PC-9 (cell line): ENCODE measurements at regions not wholly inside any gene's neighbourhood (a gene's known extent, or its start where the extent isn't known, plus 50 kb on each side); places are given as distances from the start of the nearest gene placed in this dataset.

ENCODE experiments used
- BruUV-seq: library from RNA; stranded (reverse); fragments of 400-500 nt; replicated peaks from 2 replicates; lab custom pipeline; 2021; lab: Mats Ljungman, UMichigan
- CTCF ChIA-PET: fragments of 300-600 bp; sonication (Branson Sonifier 250); formaldehyde crosslinking; loops from one replicate; lab custom pipeline; 2022; ENCODE audit warnings: antibody characterized with exemption; lab: Charles Lee
- POLR2A ChIA-PET: fragments of 300-600 bp; sonication (Branson Sonifier 250); formaldehyde crosslinking; loops from one replicate; lab custom pipeline; 2022; ENCODE audit warnings: antibody characterized with exemption; ENCODE audit not compliant: unreplicated experiment; lab: Charles Lee
- DNase-seq, 2 experiments: peaks; one replicate each; pipeline versions ENCODE4 v3.0.0 to v3.0.0-alpha.2; 2015 to 2022; ENCODE audit warnings: mixed read lengths in 1 of 2
- H2AFZ ChIP-seq: fragments of 200-600 bp; sonication (generic); 2 replicates; pipeline ENCODE4 v1.8.1; 2017; ENCODE audit warnings: antibody characterized with exemption
- H3F3A ChIP-seq: fragments of 200-600 bp; sonication (generic); 2 replicates; pipeline ENCODE4 v1.8.1; 2017; ENCODE audit warnings: antibody characterized with exemption, mild to moderate bottlenecking, low read depth; ENCODE audit not compliant: insufficient read depth
- H3K27ac ChIP-seq: fragments of 200-600 bp; sonication (generic); 2 replicates; pipeline ENCODE4 v1.6.1; 2016; ENCODE audit warnings: mixed run types
- H3K27me3 ChIP-seq: fragments of 200-600 bp; sonication (generic); 2 replicates; pipeline ENCODE4 v1.6.1; 2016; ENCODE audit warnings: low read depth, mixed run types; ENCODE audit not compliant: insufficient read depth
- H3K36me3 ChIP-seq: fragments of 200-600 bp; sonication (generic); 2 replicates; pipeline ENCODE4 v1.6.1; 2016; ENCODE audit warnings: low read depth, mixed run types
- H3K4me1 ChIP-seq: fragments of 200-600 bp; sonication (generic); replicated peaks from 2 replicates; pipeline ENCODE4 v1.6.1; 2016; ENCODE audit warnings: mixed run types; ENCODE audit not compliant: insufficient read depth
- H3K4me2 ChIP-seq: fragments of 200-600 bp; sonication (generic); 2 replicates; pipeline ENCODE4 v1.6.1; 2017; ENCODE audit warnings: mixed run types
- H3K4me3 ChIP-seq: fragments of 200-600 bp; sonication (generic); 2 replicates; pipeline ENCODE4 v1.6.1; 2016; ENCODE audit warnings: mixed run types
- H3K79me2 ChIP-seq: fragments of 200-600 bp; sonication (generic); 2 replicates; pipeline ENCODE4 v1.6.1; 2017; ENCODE audit warnings: low read depth, mixed run types
- H3K9me2 ChIP-seq: fragments of 200-600 bp; sonication (generic); 2 replicates; pipeline ENCODE4 v1.8.1; 2017; ENCODE audit warnings: mild to moderate bottlenecking; ENCODE audit not compliant: insufficient read depth
- H3K9me3 ChIP-seq: fragments of 200-600 bp; sonication (generic); 2 replicates; pipeline ENCODE4 v1.8.1; 2016; ENCODE audit warnings: low read depth; ENCODE audit not compliant: insufficient read depth
- H4K20me1 ChIP-seq: fragments of 200-600 bp; sonication (generic); 2 replicates; pipeline ENCODE4 v1.8.1; 2017; ENCODE audit not compliant: insufficient read depth
- EZH2 ChIP-seq: fragments of 200-600 bp; sonication (generic); IDR thresholded peaks from 2 replicates; pipeline ENCODE4 v1.8.0; 2017; ENCODE audit warnings: antibody characterized with exemption, low read depth
- intact Hi-C: fragments of 100-400 bp; cut with micrococcal nuclease; formaldehyde crosslinking; loops from one replicate; pipeline ENCODE4 v1.10.0; 2022; ENCODE audit not compliant: unreplicated experiment
- TF ChIP-seq, protein P1 (sequence below): fragments of 200-600 bp; sonication (generic); conservative IDR thresholded peaks from 2 replicates; pipeline ENCODE4 v1.6.1; 2017; ENCODE audit warnings: mixed run types, antibody characterized with exemption, mild to moderate bottlenecking, moderate library complexity

DNA sequence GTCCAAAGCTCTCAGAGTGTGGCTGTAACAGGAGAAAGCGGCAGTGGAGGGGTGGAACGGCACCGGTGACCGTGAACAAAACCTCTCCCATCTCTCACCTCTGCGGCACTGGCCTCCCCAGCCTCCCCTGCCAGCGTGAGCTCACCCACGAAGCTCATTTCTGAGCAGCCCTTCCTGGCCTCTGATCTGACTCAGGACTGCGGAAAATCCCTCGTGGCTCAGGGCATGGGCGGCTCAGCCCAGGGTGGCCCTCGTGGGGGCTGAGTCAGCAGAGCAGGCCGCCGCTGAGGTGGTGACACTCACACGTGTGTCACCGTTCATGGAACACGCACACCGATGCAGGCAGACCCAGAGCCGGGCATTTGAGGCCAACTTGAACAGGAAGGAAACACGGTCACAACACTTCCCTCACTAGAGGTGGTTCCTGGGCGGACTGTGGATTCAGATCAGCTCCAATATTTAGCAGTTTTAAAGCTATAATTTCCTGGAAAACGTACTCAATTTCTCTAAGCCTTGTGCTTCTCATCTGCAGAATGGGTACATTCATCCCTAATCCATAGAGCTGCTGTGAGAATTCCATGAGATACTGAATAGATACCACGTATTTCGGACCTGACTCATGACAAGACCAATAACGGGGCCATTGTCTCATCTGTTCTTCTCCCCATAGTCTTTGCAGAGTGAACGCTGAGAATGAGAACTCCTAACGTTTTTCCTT is 115.0 kb upstream of the TMPRSS2 start:
- Histone ChIP-seq H3K4me3 (no peak overlapping the region), H3K9me2 (no peaks in the 10 kb centered on the region), H2AFZ (no peak overlapping the region), H3K36me3 (no peaks in the 10 kb centered on the region), H3K27me3 (no peaks in the 10 kb centered on the region), H3F3A (no peaks in the 10 kb centered on the region), H3K79me2 (no peaks in the 10 kb centered on the region), H3K9me3 (no peaks in the 10 kb centered on the region), H4K20me1 (no peaks in the 10 kb centered on the region), H3K4me2 (no peak overlapping the region), H3K4me1 (peaks cover 17% of the 10 kb centered on the region), H3K27ac (no peak overlapping the region)
- TF ChIP-seq, protein P1, sequence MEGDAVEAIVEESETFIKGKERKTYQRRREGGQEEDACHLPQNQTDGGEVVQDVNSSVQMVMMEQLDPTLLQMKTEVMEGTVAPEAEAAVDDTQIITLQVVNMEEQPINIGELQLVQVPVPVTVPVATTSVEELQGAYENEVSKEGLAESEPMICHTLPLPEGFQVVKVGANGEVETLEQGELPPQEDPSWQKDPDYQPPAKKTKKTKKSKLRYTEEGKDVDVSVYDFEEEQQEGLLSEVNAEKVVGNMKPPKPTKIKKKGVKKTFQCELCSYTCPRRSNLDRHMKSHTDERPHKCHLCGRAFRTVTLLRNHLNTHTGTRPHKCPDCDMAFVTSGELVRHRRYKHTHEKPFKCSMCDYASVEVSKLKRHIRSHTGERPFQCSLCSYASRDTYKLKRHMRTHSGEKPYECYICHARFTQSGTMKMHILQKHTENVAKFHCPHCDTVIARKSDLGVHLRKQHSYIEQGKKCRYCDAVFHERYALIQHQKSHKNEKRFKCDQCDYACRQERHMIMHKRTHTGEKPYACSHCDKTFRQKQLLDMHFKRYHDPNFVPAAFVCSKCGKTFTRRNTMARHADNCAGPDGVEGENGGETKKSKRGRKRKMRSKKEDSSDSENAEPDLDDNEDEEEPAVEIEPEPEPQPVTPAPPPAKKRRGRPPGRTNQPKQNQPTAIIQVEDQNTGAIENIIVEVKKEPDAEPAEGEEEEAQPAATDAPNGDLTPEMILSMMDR: no peak
- no peak for TF ChIP-seq EZH2
- no peak for DNase-seq
- POLR2A ChIA-PET: no interaction called here
- intact Hi-C loops: no loop called here
- no TSS peak for BruUV-seq
- CTCF ChIA-PET: no interaction called here

DNA sequence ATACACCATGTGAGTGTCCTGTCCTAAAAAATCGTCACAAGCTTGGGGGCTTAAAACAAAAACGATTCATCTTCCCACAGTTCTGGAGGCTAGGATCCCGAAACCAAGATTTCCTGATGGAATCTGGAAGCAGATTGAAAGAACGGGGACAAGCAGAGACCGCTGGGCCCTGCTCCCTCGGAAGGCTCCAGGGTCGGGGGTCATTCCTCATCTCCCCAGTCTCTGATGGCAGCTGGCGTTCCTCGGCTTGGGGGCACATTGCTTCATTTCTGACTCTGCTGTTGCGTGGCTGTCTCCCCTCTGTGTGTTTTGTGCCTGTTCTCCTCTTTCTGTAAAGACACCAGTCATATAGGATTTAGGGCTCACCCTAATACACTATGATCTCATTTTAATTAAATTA is 114.2 kb upstream of the TMPRSS2 start:
- CTCF ChIA-PET: no interaction called here
- Histone ChIP-seq H4K20me1 (no peaks in the 10 kb centered on the region), H3K4me2 (no peak overlapping the region), H2AFZ (no peak overlapping the region), H3K27me3 (no peaks in the 10 kb centered on the region), H3K9me2 (no peaks in the 10 kb centered on the region), H3K27ac (no peak overlapping the region), H3K4me3 (no peak overlapping the region), H3K9me3 (no peaks in the 10 kb centered on the region), H3K79me2 (no peaks in the 10 kb centered on the region), H3K36me3 (no peaks in the 10 kb centered on the region), H3F3A (no peaks in the 10 kb centered on the region), H3K4me1 (peaks cover 18% of the 10 kb centered on the region)
- DNase-seq: no peak
- intact Hi-C loops: no loop called here
- POLR2A ChIA-PET: no interaction called here
- no peak for TF ChIP-seq EZH2
- TF ChIP-seq, protein P1: no peak
- BruUV-seq: no TSS peak

DNA sequence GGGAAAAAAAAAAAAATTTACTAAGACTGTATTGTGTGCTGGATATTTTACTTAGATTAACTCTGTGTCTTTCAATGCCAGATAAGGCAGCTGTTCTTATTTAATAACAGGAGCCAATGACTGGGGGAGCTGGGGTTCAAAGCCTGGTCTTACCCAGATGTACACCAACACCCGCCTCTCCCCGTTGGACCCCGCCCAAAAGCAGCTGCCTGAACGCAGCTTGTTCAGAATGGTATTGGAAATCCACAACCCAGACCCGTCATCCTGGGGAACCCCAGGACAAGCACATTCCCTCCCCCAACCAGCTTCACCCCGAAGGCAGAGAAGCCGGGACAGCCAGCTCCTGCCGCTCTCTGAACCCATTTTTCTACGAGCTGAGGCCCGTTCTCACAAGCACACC is 113.6 kb upstream of the TMPRSS2 start:
- TF ChIP-seq, protein P1: no peak
- no peak for TF ChIP-seq EZH2
- Histone ChIP-seq H3K4me1 (peaks cover 25% of the 10 kb centered on the region), H3K9me3 (no peaks in the 10 kb centered on the region), H3K79me2 (no peaks in the 10 kb centered on the region), H2AFZ (no peak overlapping the region), H3K27me3 (no peaks in the 10 kb centered on the region), H3K36me3 (no peaks in the 10 kb centered on the region), H4K20me1 (no peaks in the 10 kb centered on the region), H3K27ac (peak overlapping the region; percentile 32; the same call in 1 of the 2 replicates), H3F3A (no peaks in the 10 kb centered on the region), H3K9me2 (no peaks in the 10 kb centered on the region), H3K4me3 (no peak overlapping the region), H3K4me2 (0 out of 2 replicates have a peak overlapping the region, but pooled peaks have one; percentile 33)
- BruUV-seq: no TSS peak
- intact Hi-C loops: no loop called here
- CTCF ChIA-PET: no interaction called here
- POLR2A ChIA-PET: no interaction called here
- DNase-seq: no peak
